Adipocyte (in vitro differentiated cells): ENCODE measurements at regions not wholly inside any gene's neighbourhood (a gene's known extent, or its start where the extent isn't known, plus 50 kb on each side); places are given as distances from the start of the nearest gene placed in this dataset.
"Not testable (repeated sequence)": the region's sequence is repeated elsewhere in the genome, so short reads cannot be mapped to it uniquely, and the experiment has no call there.

Experiments
- DNase-seq: peaks from one replicate; pipeline ENCODE4 v3.0.0-alpha.2; 2015; ENCODE audit warnings: low read depth
- H3K27me3 ChIP-seq: replicated peaks from 2 replicates; pipeline ENCODE4 v1.7.0; 2013; ENCODE audit warnings: mild to moderate bottlenecking, low read length, moderate library complexity; ENCODE audit not compliant: control insufficient read depth, insufficient read depth
- H3K36me3 ChIP-seq: 2 replicates; pipeline ENCODE4 v1.7.0; 2013; ENCODE audit warnings: low read length, mild to moderate bottlenecking, moderate library complexity; ENCODE audit not compliant: control insufficient read depth, insufficient read depth, severe bottlenecking
- H3K4me1 ChIP-seq: 2 replicates; pipeline ENCODE4 v1.7.0; 2013; ENCODE audit warnings: mild to moderate bottlenecking, low read length, moderate library complexity; ENCODE audit not compliant: control insufficient read depth, insufficient read depth
- H3K4me3 ChIP-seq: 2 replicates; pipeline ENCODE4 v1.7.0; 2013; ENCODE audit warnings: mild to moderate bottlenecking, low read length, moderate library complexity
- H3K9ac ChIP-seq: 2 replicates; pipeline ENCODE4 v1.7.0; 2013; ENCODE audit warnings: mild to moderate bottlenecking, low read length, moderate library complexity
- H3K9me3 ChIP-seq: 2 replicates; pipeline ENCODE4 v1.7.0; 2013; ENCODE audit warnings: mild to moderate bottlenecking, low read length, moderate library complexity; ENCODE audit not compliant: control insufficient read depth

DNA sequence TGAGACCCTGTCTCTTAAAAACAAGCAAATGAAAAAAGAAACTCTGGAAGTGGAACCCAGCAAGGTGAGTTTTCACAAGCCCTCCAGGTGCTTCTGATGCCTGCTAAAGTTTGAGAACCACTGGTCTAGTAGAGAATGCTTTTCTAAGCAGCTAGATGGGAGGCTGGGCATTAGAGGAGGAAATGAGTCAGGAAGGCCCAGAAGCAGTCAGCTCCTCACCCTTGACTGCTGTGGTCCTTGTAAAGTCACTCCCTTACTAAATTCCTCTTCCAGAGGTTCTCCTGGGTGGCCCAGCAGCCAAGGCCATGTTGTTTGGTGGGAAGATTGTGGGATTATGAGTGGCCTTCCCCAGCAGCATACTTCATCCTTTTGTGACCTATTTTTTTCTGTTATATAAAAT lies 52.0 kb upstream of the FYN start:
- peaks cover 22% of the 10 kb centered on the region for H3K4me1 ChIP-seq
- no peaks in the 10 kb centered on the region for H3K27me3 ChIP-seq
- H3K9me3 ChIP-seq, result no peaks in the 10 kb centered on the region
- H3K36me3 ChIP-seq, result no peaks in the 10 kb centered on the region
- H3K4me3 ChIP-seq, result no peak overlapping the region
- H3K9ac ChIP-seq, result no peak overlapping the region
- DNase-seq, result peak; percentile 39

GRCh38 chr6:111926731-111927302 lies 53.6 kb upstream of the FYN start:
- Histone ChIP-seq H3K36me3 (no peaks in the 10 kb centered on the region), H3K4me3 (no peak overlapping the region)
- no peak for DNase-seq

DNA sequence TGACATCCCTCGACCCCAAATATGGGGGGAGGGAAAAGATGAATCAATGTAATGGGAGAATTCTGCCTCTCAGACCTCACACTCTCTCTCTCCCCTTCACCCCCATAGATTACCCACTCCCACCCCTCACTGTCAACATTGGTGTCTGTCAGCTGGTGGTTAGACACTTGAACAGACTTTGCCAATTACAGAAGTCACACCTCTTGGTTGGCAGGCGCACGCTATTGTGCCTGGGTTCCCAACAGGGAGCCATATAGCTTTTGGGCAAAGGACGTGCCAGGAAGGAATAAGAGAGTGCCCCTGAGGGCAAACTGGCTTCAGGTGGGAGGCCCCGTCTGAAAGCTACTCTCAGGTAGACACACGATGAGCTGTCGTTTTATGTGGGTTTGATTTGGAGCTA lies 54.1 kb upstream of the FYN start:
- Histone ChIP-seq H3K4me3 (no peak overlapping the region), H3K9ac (no peak overlapping the region), H3K4me1 (peaks cover 20% of the 10 kb centered on the region), H3K36me3 (no peaks in the 10 kb centered on the region), H3K27me3 (no peaks in the 10 kb centered on the region), H3K9me3 (peaks cover 4% of the 10 kb centered on the region)
- no peak for DNase-seq

More at GRCh38 chr6:111926731-111927302, 53.6 kb upstream of the FYN start:
- peaks cover 22% of the 10 kb centered on the region for H3K4me1 ChIP-seq
- H3K27me3 ChIP-seq, result no peaks in the 10 kb centered on the region
- no peaks in the 10 kb centered on the region for H3K9me3 ChIP-seq
- H3K9ac ChIP-seq, result no peak overlapping the region

DNA sequence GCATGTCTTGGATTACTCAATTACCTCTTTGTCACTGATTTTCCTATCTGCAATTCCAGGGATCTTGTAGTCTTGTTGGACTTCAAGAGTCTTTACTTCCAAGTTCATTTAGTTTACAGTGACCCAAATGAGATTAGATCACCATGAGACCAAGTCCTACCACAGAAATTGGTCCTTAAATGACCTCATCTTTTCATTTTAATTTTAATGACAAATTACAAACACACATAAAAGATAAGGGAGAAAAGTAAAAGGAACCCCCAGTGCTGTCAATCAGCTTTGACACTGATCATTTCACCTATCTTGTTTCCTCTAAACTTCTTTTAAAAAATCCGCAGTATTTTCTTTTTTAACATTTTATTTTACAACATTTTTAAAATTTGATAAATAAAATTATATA lies 54.9 kb upstream of the FYN start:
- no peak for DNase-seq
- Histone ChIP-seq H3K4me3 (no peak overlapping the region), H3K4me1 (peaks cover 12% of the 10 kb centered on the region), H3K9ac (no peak overlapping the region), H3K36me3 (no peaks in the 10 kb centered on the region), H3K9me3 (peaks cover 5% of the 10 kb centered on the region), H3K27me3 (no peaks in the 10 kb centered on the region)

GRCh38 chr6:111934611-111935010 lies 61.4 kb upstream of the FYN start:
- not testable (repeated sequence) for H3K36me3 ChIP-seq, H3K9ac ChIP-seq, DNase-seq, H3K27me3 ChIP-seq, H3K4me3 ChIP-seq
- H3K4me1 ChIP-seq, result peaks cover 13% of the 10 kb centered on the region
- H3K9me3 ChIP-seq, result peaks cover 10% of the 10 kb centered on the region

DNA sequence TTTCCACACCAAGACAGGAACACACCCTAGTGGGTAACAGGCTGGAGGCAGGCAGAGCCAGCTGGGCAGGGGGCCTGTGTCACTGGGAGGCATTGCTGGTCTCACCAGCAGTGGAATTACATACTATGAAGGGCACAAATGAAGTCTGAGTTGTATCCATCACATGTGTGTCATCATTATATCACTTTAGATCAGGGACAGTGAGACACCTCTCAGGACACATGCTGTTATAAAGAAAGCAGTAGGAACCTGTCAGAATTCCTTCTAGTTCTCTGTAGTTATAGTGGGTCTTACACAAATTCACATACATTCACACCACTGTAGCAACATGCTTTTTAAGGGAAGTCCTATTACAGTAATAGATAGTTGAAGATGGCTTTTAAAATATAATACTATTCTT lies 63.5 kb upstream of the FYN start:
- H3K9ac ChIP-seq, result no peak overlapping the region
- no peak for DNase-seq
- no peak overlapping the region for H3K4me3 ChIP-seq
- H3K36me3 ChIP-seq, result no peaks in the 10 kb centered on the region
- peaks cover 10% of the 10 kb centered on the region for H3K9me3 ChIP-seq
- peaks cover 27% of the 10 kb centered on the region for H3K4me1 ChIP-seq
- H3K27me3 ChIP-seq, result no peaks in the 10 kb centered on the region

- H3K4me3 ChIP-seq, result no peak overlapping the region
- peaks cover 6% of the 10 kb centered on the region for H3K9me3 ChIP-seq
- DNase-seq, result peak; percentile 72
- peaks cover 37% of the 10 kb centered on the region for H3K4me1 ChIP-seq
- H3K27me3 ChIP-seq, result no peaks in the 10 kb centered on the region
- no peaks in the 10 kb centered on the region for H3K36me3 ChIP-seq
- H3K9ac ChIP-seq, result no peak overlapping the region
Observed at GRCh38 chr6:111938710-111939109, 65.5 kb upstream of the FYN start.

DNA sequence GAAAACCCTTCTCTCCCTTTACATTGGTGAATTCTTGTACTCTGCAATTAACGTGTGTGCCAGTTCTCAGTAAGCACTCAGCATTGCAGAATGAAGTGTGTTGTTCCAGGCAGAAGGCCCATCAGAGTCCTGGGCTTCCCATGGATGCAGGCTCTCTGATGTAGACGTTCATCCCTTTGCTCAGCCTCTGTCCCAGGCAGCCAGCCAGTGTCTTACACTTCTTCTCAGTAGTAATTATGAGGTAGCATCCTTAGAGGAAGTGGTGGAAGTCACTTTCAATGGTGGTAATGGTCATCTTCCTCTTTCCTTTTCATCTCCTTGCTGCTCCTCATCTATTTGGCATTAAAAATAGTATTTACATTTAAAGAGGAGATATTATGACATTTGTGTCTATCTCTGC lies 66.7 kb upstream of the FYN start:
- no peak overlapping the region for H3K9ac ChIP-seq

DNA sequence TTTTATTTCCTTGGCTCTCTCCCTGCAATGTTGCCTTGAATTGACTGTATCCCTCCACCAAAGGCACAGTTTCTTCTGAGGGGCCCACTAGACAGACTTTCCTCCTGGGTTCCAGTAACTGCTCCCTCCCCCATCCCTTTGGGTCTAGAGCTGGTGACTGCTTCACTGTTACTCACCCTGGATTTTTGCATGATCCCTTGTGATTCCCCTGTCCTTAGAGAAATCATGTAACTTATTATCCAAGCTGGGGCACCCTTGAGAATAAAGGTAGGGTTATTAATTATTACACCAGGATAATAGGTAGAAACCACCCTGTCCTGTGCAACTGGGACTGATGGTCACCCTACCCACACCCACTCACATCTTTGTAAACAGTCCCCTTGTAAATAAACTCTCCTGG lies 67.5 kb upstream of the FYN start:
- DNase-seq, result no peak

More for the DNA sequence above, 66.7 kb upstream of the FYN start:
- no peaks in the 10 kb centered on the region for H3K27me3 ChIP-seq
- peaks cover 6% of the 10 kb centered on the region for H3K9me3 ChIP-seq
- H3K36me3 ChIP-seq, result no peaks in the 10 kb centered on the region
- no peak for DNase-seq
- peaks cover 43% of the 10 kb centered on the region for H3K4me1 ChIP-seq
- H3K4me3 ChIP-seq, result no peak overlapping the region

DNA sequence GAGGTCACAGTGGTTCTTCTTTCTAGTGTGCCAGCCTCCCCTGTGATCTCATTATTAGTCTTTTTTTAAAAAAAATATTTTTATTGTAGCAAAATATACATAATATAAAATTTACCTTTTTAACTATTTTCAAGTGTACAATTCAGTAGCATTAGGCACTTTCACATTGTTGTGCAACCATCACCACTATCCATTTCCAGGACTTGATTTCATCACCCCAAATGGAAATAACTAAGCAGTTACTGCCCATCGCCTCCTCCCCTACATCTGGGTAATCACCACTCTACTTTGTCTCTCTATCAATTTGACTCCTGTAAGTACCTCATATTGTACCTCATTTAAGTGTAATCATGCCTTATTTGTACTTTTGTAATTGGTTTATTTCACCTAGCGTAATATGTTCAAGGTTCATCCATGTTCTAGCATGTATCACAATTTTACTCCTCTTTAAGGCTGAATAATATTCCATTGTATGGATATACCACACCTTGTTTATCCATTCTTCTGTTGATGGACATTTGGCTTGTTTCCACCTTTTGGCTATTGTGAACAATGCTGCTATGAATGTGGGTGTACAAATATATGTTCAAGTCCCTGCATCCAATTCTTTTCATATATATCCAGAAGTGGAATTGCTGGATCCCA lies 68.6 kb upstream of the FYN start:
- H3K9me3 ChIP-seq, result peaks cover 6% of the 10 kb centered on the region
- no peaks in the 10 kb centered on the region for H3K36me3 ChIP-seq
- H3K4me1 ChIP-seq, result peaks cover 48% of the 10 kb centered on the region
- no peak overlapping the region for H3K9ac ChIP-seq
- no peak overlapping the region for H3K4me3 ChIP-seq
- DNase-seq, result no peak
- no peaks in the 10 kb centered on the region for H3K27me3 ChIP-seq

More for the DNA sequence above, 67.5 kb upstream of the FYN start:
- Histone ChIP-seq H3K36me3 (no peaks in the 10 kb centered on the region), H3K27me3 (no peaks in the 10 kb centered on the region), H3K4me1 (peaks cover 43% of the 10 kb centered on the region), H3K9ac (no peak overlapping the region), H3K4me3 (no peak overlapping the region), H3K9me3 (peaks cover 6% of the 10 kb centered on the region)

- no peaks in the 10 kb centered on the region for H3K36me3 ChIP-seq
- no peak for DNase-seq
- H3K4me3 ChIP-seq, result no peak overlapping the region
- H3K27me3 ChIP-seq, result no peaks in the 10 kb centered on the region
- H3K4me1 ChIP-seq, result peaks cover 53% of the 10 kb centered on the region
- H3K9me3 ChIP-seq, result peaks cover 6% of the 10 kb centered on the region
- no peak overlapping the region for H3K9ac ChIP-seq
Observed at GRCh38 chr6:111942561-111942960, 69.3 kb upstream of the FYN start.

GRCh38 chr6:111943266-111943665 lies 70.0 kb upstream of the FYN start:
- H3K4me1 ChIP-seq, result peaks cover 53% of the 10 kb centered on the region

More at GRCh38 chr6:111943266-111943665, 70.0 kb upstream of the FYN start:
- Histone ChIP-seq H3K9me3 (peaks cover 4% of the 10 kb centered on the region), H3K36me3 (no peaks in the 10 kb centered on the region), H3K9ac (no peak overlapping the region), H3K27me3 (no peaks in the 10 kb centered on the region), H3K4me3 (no peak overlapping the region)
- DNase-seq, result no peak
